ENCODE measurements at regions not wholly inside any gene's neighbourhood (a gene's known extent, or its start where the extent isn't known, plus 50 kb on each side); places are given as distances from the start of the nearest gene placed in this dataset.

- no peak for TF ChIP-seq SIN3A (IDR thresholded peaks at IDR 0.05; ENCODE audit: borderline replicate concordance, low read depth, low read length)
- TF ChIP-seq EP300 (IDR thresholded peaks at IDR 0.05; ENCODE audit: borderline replicate concordance in 1 of 2, low read depth in 1 of 2, low read length in 1 of 2): no peak
- TF ChIP-seq MEF2A (IDR thresholded peaks at IDR 0.05; ENCODE audit: borderline replicate concordance, low read depth): no peak
- no peak for TF ChIP-seq POLR2AphosphoS5 (IDR thresholded peaks at IDR 0.05; ENCODE audit: low read depth, low read length)
- no peak for TF ChIP-seq MAX (IDR thresholded peaks at IDR 0.05; ENCODE audit: low read depth)
- no peak for TF ChIP-seq CTCF (IDR thresholded peaks at IDR 0.05)
- no peak for TF ChIP-seq YY1 (IDR thresholded peaks at IDR 0.05; ENCODE audit: low read depth)
- no peak for TF ChIP-seq GATA2 (CRISPR knock-in tag; IDR thresholded peaks at IDR 0.05)
- TF ChIP-seq RFX5 (IDR thresholded peaks at IDR 0.05; ENCODE audit: low read length): no peak
- no peak for TF ChIP-seq FOXM1 (IDR thresholded peaks at IDR 0.05; ENCODE audit: low read depth)
- TF ChIP-seq USF2 (IDR thresholded peaks at IDR 0.05; ENCODE audit: borderline replicate concordance, low read depth, low read length): no peak
Observed at GRCh38 chr3:22469995-22470394, 719.0 kb upstream of the ZNF385D start.

All from SK-N-SH (cell line).